Fibroblast of peridontal ligament (primary cell): ENCODE measurements at regions not wholly inside any gene's neighbourhood (a gene's known extent, or its start where the extent isn't known, plus 50 kb on each side); places are given as distances from the start of the nearest gene placed in this dataset.
A peak's percentile ranks its signal among the peaks of the same experiment; 100 is the strongest.

Experiments used
- DNase-seq: peaks from one replicate; pipeline ENCODE4 v3.0.0-alpha.2; 2010; ENCODE audit errors: extremely low read depth

- peak; percentile 43 for DNase-seq
Measured at GRCh38 chr9:16092142-16093091, 539.6 kb downstream of the CCDC171 start.

GRCh38 chr9:16098306-16098705 is 545.5 kb downstream of the CCDC171 start:
- no peak for DNase-seq

GRCh38 chr9:16099732-16100536 is 547.1 kb downstream of the CCDC171 start:
- no peak for DNase-seq

- peak; percentile 40 for DNase-seq
Measured at GRCh38 chr9:16100537-16101091, 547.8 kb downstream of the CCDC171 start.

GRCh38 chr9:16102154-16102553 is 549.3 kb downstream of the CCDC171 start:
- no peak for DNase-seq

GRCh38 chr9:16103620-16104397 is 551.0 kb downstream of the CCDC171 start:
- peak; percentile 25 for DNase-seq

GRCh38 chr9:16105168-16106020 is 552.6 kb downstream of the CCDC171 start:
- peak; percentile 97 for DNase-seq

- DNase-seq, result peak; percentile 35
Measured at GRCh38 chr9:16106021-16106571, 553.3 kb downstream of the CCDC171 start.

- DNase-seq, result no peak
Measured at GRCh38 chr9:16112116-16112515, 559.3 kb downstream of the CCDC171 start.

- DNase-seq, result no peak
Measured at GRCh38 chr9:16115994-16116393, 563.2 kb downstream of the CCDC171 start.

- DNase-seq, result no peak
Measured at GRCh38 chr9:16118043-16118442, 565.2 kb downstream of the CCDC171 start.

GRCh38 chr9:16119261-16120230 is 566.7 kb downstream of the CCDC171 start:
- DNase-seq, result no peak

- peak; percentile 72 for DNase-seq
Measured at GRCh38 chr9:16120231-16120641, 567.4 kb downstream of the CCDC171 start.

- no peak for DNase-seq
Measured at GRCh38 chr9:16120727-16121126, 567.9 kb downstream of the CCDC171 start.

- DNase-seq, result no peak
Measured at GRCh38 chr9:16121168-16121567, 568.3 kb downstream of the CCDC171 start.

- DNase-seq, result no peak
Measured at GRCh38 chr9:16121601-16122286, 568.9 kb downstream of the CCDC171 start.

- peak; percentile 64 for DNase-seq
Measured at GRCh38 chr9:16125629-16126028, 572.8 kb downstream of the CCDC171 start.

- DNase-seq, result peak; percentile 19
Measured at GRCh38 chr9:16126042-16126441, 573.2 kb downstream of the CCDC171 start.
